ENCODE measurements at regions not wholly inside any gene's neighbourhood (a gene's known extent, or its start where the extent isn't known, plus 50 kb on each side); places are given as distances from the start of the nearest gene placed in this dataset.

- no peak overlapping the region for H3K4me3 Mint-ChIP-seq
- ChIA-PET CTCF (ENCODE audit: partially characterized antibody) (no interaction called here), POLR2A (ENCODE audit: partially characterized antibody) (no interaction called here)
- H3K4me1 ChIP-seq (ENCODE audit: insufficient read depth, low read length): no peaks in the 10 kb centered on the region
- H3K27ac ChIP-seq (ENCODE audit: low read depth, low read length): no peak overlapping the region
- H3K27me3 Mint-ChIP-seq: peaks cover 4 to 10% of the 10 kb centered on the region in 2 donors
- no peak overlapping the region for H3K4me3 ChIP-seq (ENCODE audit: low read length in 2 of 2)
- no peaks in the 10 kb centered on the region for H3K9me3 Mint-ChIP-seq
- H3K9me3 ChIP-seq (ENCODE audit: control insufficient read depth in 1 of 2, low read length in 2 of 2): no peaks in the 10 kb centered on the region
- H3K36me3 ChIP-seq (ENCODE audit: insufficient read depth, low read length): no peaks in the 10 kb centered on the region
- H3K36me3 Mint-ChIP-seq: no peaks in the 10 kb centered on the region
- H3K27ac Mint-ChIP-seq: no peak overlapping the region
- no peaks in the 10 kb centered on the region for H3K27me3 ChIP-seq (ENCODE audit: insufficient read depth, low read length)
- intact Hi-C loops (cut with micrococcal nuclease): no loop called here
- no peak for DNase-seq
- H3K4me1 Mint-ChIP-seq: no peaks in the 10 kb centered on the region
These were observed 72.5 kb downstream of the C16orf95 start for GRCh38 chr16:87244636-87245197.

GRCh38 chr16:87245511-87245910 lies 71.7 kb downstream of the C16orf95 start:
- Mint-ChIP-seq H3K27me3 (peaks cover 2 to 6% of the 10 kb centered on the region in 2 donors), H3K4me3 (no peak overlapping the region), H3K36me3 (no peaks in the 10 kb centered on the region), H3K9me3 (no peaks in the 10 kb centered on the region), H3K27ac (no peak overlapping the region), H3K4me1 (no peaks in the 10 kb centered on the region)
- CTCF ChIA-PET (ENCODE audit: partially characterized antibody): no interaction called here
- intact Hi-C loops (cut with micrococcal nuclease): no loop called here
- Histone ChIP-seq H3K36me3 (ENCODE audit: insufficient read depth, low read length) (no peaks in the 10 kb centered on the region), H3K9me3 (ENCODE audit: control insufficient read depth in 1 of 2, low read length in 2 of 2) (no peaks in the 10 kb centered on the region), H3K27me3 (ENCODE audit: insufficient read depth, low read length) (no peaks in the 10 kb centered on the region), H3K27ac (ENCODE audit: low read depth, low read length) (no peak overlapping the region), H3K4me1 (ENCODE audit: insufficient read depth, low read length) (no peaks in the 10 kb centered on the region), H3K4me3 (ENCODE audit: low read length in 2 of 2) (no peak overlapping the region)
- no peak for DNase-seq
- POLR2A ChIA-PET (ENCODE audit: partially characterized antibody): no interaction called here

- H3K4me3 Mint-ChIP-seq: peak overlapping the region in 1 of 8 donors; percentile 6
- POLR2A ChIA-PET (ENCODE audit: partially characterized antibody): no interaction called here
- peaks cover 0 to 4% of the 10 kb centered on the region in 2 donors for H3K27me3 Mint-ChIP-seq
- no peaks in the 10 kb centered on the region for H3K36me3 ChIP-seq (ENCODE audit: insufficient read depth, low read length)
- no peak overlapping the region for H3K4me3 ChIP-seq (ENCODE audit: low read length in 2 of 2)
- H3K27ac Mint-ChIP-seq: no peak overlapping the region
- H3K4me1 Mint-ChIP-seq: no peaks in the 10 kb centered on the region
- no peak overlapping the region for H3K27ac ChIP-seq (ENCODE audit: low read depth, low read length)
- H3K9me3 Mint-ChIP-seq: no peaks in the 10 kb centered on the region
- CTCF ChIA-PET (ENCODE audit: partially characterized antibody): no interaction called here
- intact Hi-C loops (cut with micrococcal nuclease): no loop called here
- H3K4me1 ChIP-seq (ENCODE audit: insufficient read depth, low read length): no peaks in the 10 kb centered on the region
- no peaks in the 10 kb centered on the region for H3K27me3 ChIP-seq (ENCODE audit: insufficient read depth, low read length)
- DNase-seq: no peak
- no peaks in the 10 kb centered on the region for H3K9me3 ChIP-seq (ENCODE audit: control insufficient read depth in 1 of 2, low read length in 2 of 2)
- no peaks in the 10 kb centered on the region for H3K36me3 Mint-ChIP-seq
These were observed 70.7 kb downstream of the C16orf95 start for GRCh38 chr16:87246269-87247065.

GRCh38 chr16:87248714-87249113 lies 68.5 kb downstream of the C16orf95 start:
- POLR2A ChIA-PET (ENCODE audit: partially characterized antibody): no interaction called here
- no peak overlapping the region for H3K27ac Mint-ChIP-seq
- Histone ChIP-seq H3K27ac (ENCODE audit: low read depth, low read length) (no peak overlapping the region), H3K36me3 (ENCODE audit: insufficient read depth, low read length) (no peaks in the 10 kb centered on the region), H3K4me1 (ENCODE audit: insufficient read depth, low read length) (no peaks in the 10 kb centered on the region), H3K9me3 (ENCODE audit: control insufficient read depth in 1 of 2, low read length in 2 of 2) (no peaks in the 10 kb centered on the region), H3K27me3 (ENCODE audit: insufficient read depth, low read length) (no peaks in the 10 kb centered on the region), H3K4me3 (ENCODE audit: low read length in 2 of 2) (no peak overlapping the region)
- H3K4me1 Mint-ChIP-seq: no peaks in the 10 kb centered on the region
- no peak for DNase-seq
- CTCF ChIA-PET (ENCODE audit: partially characterized antibody): no interaction called here
- H3K27me3 Mint-ChIP-seq: peaks cover 0 to 4% of the 10 kb centered on the region in 2 donors
- H3K36me3 Mint-ChIP-seq: no peaks in the 10 kb centered on the region
- no peak overlapping the region for H3K4me3 Mint-ChIP-seq
- H3K9me3 Mint-ChIP-seq: no peaks in the 10 kb centered on the region
- intact Hi-C loops (cut with micrococcal nuclease): no loop called here

GRCh38 chr16:87249425-87249824 lies 67.8 kb downstream of the C16orf95 start:
- Mint-ChIP-seq H3K4me3 (no peak overlapping the region), H3K27ac (no peak overlapping the region), H3K27me3 (peaks cover 0 to 4% of the 10 kb centered on the region in 2 donors), H3K4me1 (no peaks in the 10 kb centered on the region), H3K9me3 (no peaks in the 10 kb centered on the region), H3K36me3 (no peaks in the 10 kb centered on the region)
- H3K27ac ChIP-seq (ENCODE audit: low read depth, low read length): no peak overlapping the region
- no peaks in the 10 kb centered on the region for H3K27me3 ChIP-seq (ENCODE audit: insufficient read depth, low read length)
- no peak overlapping the region for H3K4me3 ChIP-seq (ENCODE audit: low read length in 2 of 2)
- H3K4me1 ChIP-seq (ENCODE audit: insufficient read depth, low read length): no peaks in the 10 kb centered on the region
- DNase-seq: no peak
- H3K36me3 ChIP-seq (ENCODE audit: insufficient read depth, low read length): no peaks in the 10 kb centered on the region
- intact Hi-C loops (cut with micrococcal nuclease): no loop called here
- CTCF ChIA-PET (ENCODE audit: partially characterized antibody): no interaction called here
- no peaks in the 10 kb centered on the region for H3K9me3 ChIP-seq (ENCODE audit: control insufficient read depth in 1 of 2, low read length in 2 of 2)
- POLR2A ChIA-PET (ENCODE audit: partially characterized antibody): no interaction called here

GRCh38 chr16:87250431-87250960 lies 66.7 kb downstream of the C16orf95 start:
- Histone ChIP-seq H3K4me3 (ENCODE audit: low read length in 2 of 2) (no peak overlapping the region), H3K9me3 (ENCODE audit: control insufficient read depth in 1 of 2, low read length in 2 of 2) (no peaks in the 10 kb centered on the region), H3K36me3 (ENCODE audit: insufficient read depth, low read length) (no peaks in the 10 kb centered on the region), H3K4me1 (ENCODE audit: insufficient read depth, low read length) (no peaks in the 10 kb centered on the region), H3K27ac (ENCODE audit: low read depth, low read length) (no peak overlapping the region), H3K27me3 (ENCODE audit: insufficient read depth, low read length) (no peaks in the 10 kb centered on the region)
- Mint-ChIP-seq H3K27ac (no peak overlapping the region), H3K4me3 (no peak overlapping the region), H3K9me3 (no peaks in the 10 kb centered on the region), H3K4me1 (no peaks in the 10 kb centered on the region), H3K27me3 (peaks cover 0 to 4% of the 10 kb centered on the region in 2 donors), H3K36me3 (no peaks in the 10 kb centered on the region)
- CTCF ChIA-PET (ENCODE audit: partially characterized antibody): no interaction called here
- POLR2A ChIA-PET (ENCODE audit: partially characterized antibody): no interaction called here
- intact Hi-C loops (cut with micrococcal nuclease): no loop called here
- no peak for DNase-seq

- Histone ChIP-seq H3K27me3 (ENCODE audit: insufficient read depth, low read length) (no peaks in the 10 kb centered on the region), H3K36me3 (ENCODE audit: insufficient read depth, low read length) (no peaks in the 10 kb centered on the region), H3K27ac (ENCODE audit: low read depth, low read length) (no peak overlapping the region), H3K4me3 (ENCODE audit: low read length in 2 of 2) (no peak overlapping the region), H3K9me3 (ENCODE audit: control insufficient read depth in 1 of 2, low read length in 2 of 2) (no peaks in the 10 kb centered on the region), H3K4me1 (ENCODE audit: insufficient read depth, low read length) (no peaks in the 10 kb centered on the region)
- H3K4me1 Mint-ChIP-seq: no peaks in the 10 kb centered on the region
- no peak for DNase-seq
- no peak overlapping the region for H3K4me3 Mint-ChIP-seq
- H3K36me3 Mint-ChIP-seq: no peaks in the 10 kb centered on the region
- no peaks in the 10 kb centered on the region for H3K27me3 Mint-ChIP-seq
- ChIA-PET CTCF (ENCODE audit: partially characterized antibody) (no interaction called here), POLR2A (ENCODE audit: partially characterized antibody) (no interaction called here)
- intact Hi-C loops (cut with micrococcal nuclease): no loop called here
- peak overlapping the region in 1 of 7 donors; percentile 72 for H3K27ac Mint-ChIP-seq
- no peaks in the 10 kb centered on the region for H3K9me3 Mint-ChIP-seq
These were observed 64.8 kb downstream of the C16orf95 start for GRCh38 chr16:87252269-87252970.

Measured in CD4-positive, alpha-beta memory T cell (primary cell).